Chondrocyte (in vitro differentiated cells): ENCODE measurements at regions not wholly inside any gene's neighbourhood (a gene's known extent, or its start where the extent isn't known, plus 50 kb on each side); places are given as distances from the start of the nearest gene placed in this dataset.

Source experiments
- DNase-seq: peaks from one replicate; pipeline ENCODE4 v3.0.0; 2021; ENCODE audit warnings: mixed read lengths, low spot score
- H3K27ac Mint-ChIP-seq: one replicate; pipeline ENCODE4 v1.8.0; 2021; ENCODE audit warnings: mild to moderate bottlenecking, moderate library complexity, mixed read lengths; ENCODE audit not compliant: unreplicated experiment
- H3K27me3 Mint-ChIP-seq: 2 replicates; pipeline ENCODE4 v1.8.0; 2021; ENCODE audit warnings: low read depth, mixed read lengths
- H3K36me3 Mint-ChIP-seq: 2 replicates; pipeline ENCODE4 v1.8.0; 2021; ENCODE audit warnings: low read depth, mixed read lengths
- H3K4me1 Mint-ChIP-seq: 2 replicates; pipeline ENCODE4 v1.8.0; 2021; ENCODE audit warnings: low read depth, mild to moderate bottlenecking, mixed read lengths
- H3K4me3 Mint-ChIP-seq: one replicate; pipeline ENCODE4 v1.8.0; 2021; ENCODE audit warnings: mild to moderate bottlenecking, moderate library complexity, mixed read lengths; ENCODE audit not compliant: unreplicated experiment
- H3K9me3 Mint-ChIP-seq: 2 replicates; pipeline ENCODE4 v1.8.0; 2021; ENCODE audit warnings: low read depth, mixed read lengths
- TF ChIP-seq, protein P1 (sequence below): fragments of 200-600 bp; sonication (generic); IDR thresholded peaks from 2 replicates; pipeline ENCODE4 v1.5.0; 2021; ENCODE audit warnings: antibody characterized with exemption, mild to moderate bottlenecking, moderate library complexity

- Mint-ChIP-seq H3K4me1 (peaks cover 40% of the 10 kb centered on the region), H3K36me3 (no peaks in the 10 kb centered on the region)
Measured at GRCh38 chr16:64165368-64165767, 956.5 kb downstream of the CDH11 start.

DNA sequence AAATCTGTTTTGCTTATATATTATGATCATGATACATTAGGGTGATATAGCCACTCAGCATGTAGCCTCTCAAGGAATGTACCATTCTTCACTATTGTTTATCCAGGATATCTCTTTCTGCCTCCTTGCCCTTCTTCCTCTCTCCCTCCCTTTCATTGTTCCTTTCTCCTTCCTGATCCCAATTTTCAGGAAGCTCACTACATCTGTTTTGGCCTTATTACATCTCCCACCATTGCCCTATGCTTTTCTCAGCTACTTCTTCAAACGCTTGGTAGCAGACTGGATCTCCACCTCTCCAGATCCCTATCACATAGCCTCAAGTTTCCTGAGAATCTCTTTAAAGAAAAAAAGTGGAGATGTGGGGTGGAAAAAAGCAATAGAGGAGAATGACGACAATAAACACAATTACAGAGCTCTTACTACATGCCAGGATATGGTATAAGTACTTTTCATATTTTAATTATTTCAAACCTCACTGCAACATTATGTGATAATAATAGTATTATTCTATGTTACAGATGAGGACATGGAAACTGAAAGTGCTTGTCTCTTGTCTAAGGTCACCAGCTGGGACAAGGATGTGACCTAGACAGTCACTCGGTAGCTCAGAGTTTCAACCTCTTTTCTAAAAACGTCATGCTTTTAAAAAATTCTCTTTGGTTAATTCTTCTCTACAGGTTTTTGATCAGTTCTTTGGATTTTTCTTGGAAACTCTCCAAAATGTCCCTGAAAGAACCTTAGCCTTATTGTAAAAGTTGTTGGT lies 959.1 kb downstream of the CDH11 start:
- TF ChIP-seq, protein P1, sequence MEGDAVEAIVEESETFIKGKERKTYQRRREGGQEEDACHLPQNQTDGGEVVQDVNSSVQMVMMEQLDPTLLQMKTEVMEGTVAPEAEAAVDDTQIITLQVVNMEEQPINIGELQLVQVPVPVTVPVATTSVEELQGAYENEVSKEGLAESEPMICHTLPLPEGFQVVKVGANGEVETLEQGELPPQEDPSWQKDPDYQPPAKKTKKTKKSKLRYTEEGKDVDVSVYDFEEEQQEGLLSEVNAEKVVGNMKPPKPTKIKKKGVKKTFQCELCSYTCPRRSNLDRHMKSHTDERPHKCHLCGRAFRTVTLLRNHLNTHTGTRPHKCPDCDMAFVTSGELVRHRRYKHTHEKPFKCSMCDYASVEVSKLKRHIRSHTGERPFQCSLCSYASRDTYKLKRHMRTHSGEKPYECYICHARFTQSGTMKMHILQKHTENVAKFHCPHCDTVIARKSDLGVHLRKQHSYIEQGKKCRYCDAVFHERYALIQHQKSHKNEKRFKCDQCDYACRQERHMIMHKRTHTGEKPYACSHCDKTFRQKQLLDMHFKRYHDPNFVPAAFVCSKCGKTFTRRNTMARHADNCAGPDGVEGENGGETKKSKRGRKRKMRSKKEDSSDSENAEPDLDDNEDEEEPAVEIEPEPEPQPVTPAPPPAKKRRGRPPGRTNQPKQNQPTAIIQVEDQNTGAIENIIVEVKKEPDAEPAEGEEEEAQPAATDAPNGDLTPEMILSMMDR, result no peak
- peaks cover 3% of the 10 kb centered on the region for H3K36me3 Mint-ChIP-seq
- H3K4me3 Mint-ChIP-seq, result no peak overlapping the region
- peaks cover 4% of the 10 kb centered on the region for H3K9me3 Mint-ChIP-seq
- H3K27me3 Mint-ChIP-seq, result no peaks in the 10 kb centered on the region
- H3K27ac Mint-ChIP-seq, result peak overlapping the region; percentile 57
- H3K4me1 Mint-ChIP-seq, result peaks cover 40% of the 10 kb centered on the region
- no peak for DNase-seq

More at GRCh38 chr16:64165368-64165767, 956.5 kb downstream of the CDH11 start:
- H3K9me3 Mint-ChIP-seq, result no peaks in the 10 kb centered on the region
- DNase-seq, result no peak
- H3K27me3 Mint-ChIP-seq, result no peaks in the 10 kb centered on the region
- no peak overlapping the region for H3K27ac Mint-ChIP-seq
- no peak overlapping the region for H3K4me3 Mint-ChIP-seq
- TF ChIP-seq, protein P1, result no peak

DNA sequence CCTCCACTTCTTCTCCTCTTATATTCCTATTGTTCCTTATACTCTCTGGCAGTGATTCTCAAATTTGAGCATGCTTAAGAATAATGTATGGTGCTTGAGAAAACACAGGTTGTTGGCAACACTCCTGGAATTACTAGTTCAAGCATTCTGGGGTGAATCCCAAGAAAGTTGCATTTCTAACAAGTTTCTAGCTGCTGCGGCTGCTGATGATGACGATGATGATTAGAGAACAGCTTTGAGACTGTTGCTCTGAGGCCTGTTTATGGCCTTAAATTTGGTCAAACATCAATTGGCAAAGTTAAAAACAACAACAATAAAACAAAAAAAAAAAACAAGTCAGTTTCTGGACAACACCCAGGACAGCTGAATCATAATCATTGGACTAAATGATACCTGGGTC lies 961.9 kb downstream of the CDH11 start:
- Mint-ChIP-seq H3K27ac (no peak overlapping the region), H3K9me3 (peaks cover 4% of the 10 kb centered on the region), H3K36me3 (peaks cover 3% of the 10 kb centered on the region), H3K27me3 (no peaks in the 10 kb centered on the region), H3K4me3 (no peak overlapping the region), H3K4me1 (peaks cover 40% of the 10 kb centered on the region)
- DNase-seq, result no peak
- TF ChIP-seq, protein P1, result no peak

DNA sequence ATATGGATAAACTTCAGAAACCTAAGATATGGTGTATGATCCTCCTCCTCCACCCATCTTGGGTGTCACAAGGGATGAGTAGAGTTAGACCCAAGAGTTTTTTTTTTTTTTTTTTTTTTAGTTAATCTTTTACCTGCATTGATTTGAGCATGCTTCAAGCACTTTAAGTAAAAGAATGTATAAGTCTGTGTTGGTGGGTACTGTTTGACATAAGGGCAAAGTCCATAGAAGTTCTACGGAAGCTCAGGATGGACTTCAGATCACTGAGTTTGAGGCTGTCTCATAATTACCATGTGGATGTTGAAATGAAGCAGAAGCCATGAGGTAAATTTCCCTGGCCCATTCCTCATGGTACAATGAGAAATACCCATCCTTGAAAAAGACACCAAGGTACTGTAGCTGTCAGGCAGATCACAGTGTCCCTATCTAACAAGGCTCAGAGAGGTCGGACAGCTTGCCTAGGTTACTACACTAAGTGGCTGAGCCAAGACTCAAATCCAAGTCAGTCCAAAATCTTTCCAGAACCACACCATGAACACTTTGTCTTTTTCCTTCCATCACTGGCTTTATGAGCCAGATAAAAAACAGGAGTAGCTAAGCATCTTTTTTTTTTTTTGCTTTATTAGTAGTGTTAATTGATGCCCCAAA lies 962.8 kb downstream of the CDH11 start:
- no peak for DNase-seq
- Mint-ChIP-seq H3K9me3 (peaks cover 4% of the 10 kb centered on the region), H3K27ac (no peak overlapping the region)

DNA sequence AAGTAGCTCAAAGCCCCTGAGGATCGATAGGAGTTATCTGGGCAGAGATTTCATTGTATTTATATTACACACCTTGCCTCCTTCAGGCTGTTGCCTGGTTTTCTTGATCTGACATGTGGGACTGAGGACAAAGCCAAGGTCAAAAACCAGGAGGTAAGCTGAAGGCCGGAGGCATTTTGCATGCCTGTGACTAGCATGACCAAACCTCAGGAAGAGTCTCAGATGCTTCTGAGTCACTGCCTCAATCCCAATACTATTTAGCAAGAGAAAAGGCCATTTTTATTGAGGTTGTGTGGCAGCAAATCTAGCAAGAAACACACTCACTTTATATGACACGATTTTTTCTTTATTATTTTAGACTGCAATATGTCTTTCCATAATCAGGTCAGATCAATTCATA lies 968.1 kb downstream of the CDH11 start:
- Mint-ChIP-seq H3K36me3 (peaks cover 2% of the 10 kb centered on the region), H3K9me3 (peaks cover 2% of the 10 kb centered on the region), H3K27ac (no peak overlapping the region), H3K4me3 (no peak overlapping the region), H3K27me3 (no peaks in the 10 kb centered on the region), H3K4me1 (peaks cover 12% of the 10 kb centered on the region)
- TF ChIP-seq, protein P1, result no peak
- DNase-seq, result no peak

More for the DNA sequence above, 962.8 kb downstream of the CDH11 start:
- Mint-ChIP-seq H3K27me3 (no peaks in the 10 kb centered on the region), H3K36me3 (peaks cover 3% of the 10 kb centered on the region), H3K4me1 (peaks cover 31% of the 10 kb centered on the region), H3K4me3 (no peak overlapping the region)
- TF ChIP-seq, protein P1, result no peak
